ENCODE measurements at regions not wholly inside any gene's neighbourhood (a gene's known extent, or its start where the extent isn't known, plus 50 kb on each side); places are given as distances from the start of the nearest gene placed in this dataset.

- Histone ChIP-seq H3K9me3 (ENCODE audit: severe bottlenecking) (no peaks in the 10 kb centered on the region), H3K27ac (peak overlapping the region; percentile 45), H3K4me3 (ENCODE audit: low read depth, low read length) (peak overlapping the region; percentile 56), H3K36me3 (peaks cover 5% of the 10 kb centered on the region), H3K27me3 (ENCODE audit: insufficient read depth, low read depth, severe bottlenecking) (no peaks in the 10 kb centered on the region)
- peak; percentile 95 for DNase-seq
- TF ChIP-seq CTCF (IDR thresholded peaks at IDR 0.05; ENCODE audit: low read depth, low read length) = peak; percentile 88
Measured at GRCh38 chr17:64773836-64774761, 112.0 kb upstream of the SMURF2 start.

GRCh38 chr17:64773386-64773835 is 111.3 kb upstream of the SMURF2 start:
- Histone ChIP-seq H3K27ac (no peak overlapping the region), H3K4me3 (ENCODE audit: low read depth, low read length) (peak overlapping the region; percentile 56)

GRCh38 chr17:64772845-64773299 is 110.8 kb upstream of the SMURF2 start:
- Histone ChIP-seq H3K36me3 (no peaks in the 10 kb centered on the region), H3K4me3 (ENCODE audit: low read depth, low read length) (no peak overlapping the region), H3K27me3 (ENCODE audit: insufficient read depth, low read depth, severe bottlenecking) (no peaks in the 10 kb centered on the region), H3K27ac (no peak overlapping the region), H3K9me3 (ENCODE audit: severe bottlenecking) (no peaks in the 10 kb centered on the region)
- DNase-seq = no peak
- TF ChIP-seq CTCF (IDR thresholded peaks at IDR 0.05; ENCODE audit: low read depth, low read length) = no peak

More at GRCh38 chr17:64773386-64773835, 111.3 kb upstream of the SMURF2 start:
- Histone ChIP-seq H3K9me3 (ENCODE audit: severe bottlenecking) (no peaks in the 10 kb centered on the region), H3K27me3 (ENCODE audit: insufficient read depth, low read depth, severe bottlenecking) (no peaks in the 10 kb centered on the region), H3K36me3 (no peaks in the 10 kb centered on the region)
- DNase-seq = peak; percentile 18
- no peak for TF ChIP-seq CTCF (IDR thresholded peaks at IDR 0.05; ENCODE audit: low read depth, low read length)

- Histone ChIP-seq H3K9me3 (ENCODE audit: severe bottlenecking) (no peaks in the 10 kb centered on the region), H3K36me3 (no peaks in the 10 kb centered on the region), H3K27ac (no peak overlapping the region), H3K27me3 (ENCODE audit: insufficient read depth, low read depth, severe bottlenecking) (no peaks in the 10 kb centered on the region), H3K4me3 (ENCODE audit: low read depth, low read length) (no peak overlapping the region)
- TF ChIP-seq CTCF (IDR thresholded peaks at IDR 0.05; ENCODE audit: low read depth, low read length) = no peak
- DNase-seq = no peak
Measured at GRCh38 chr17:64771980-64772844, 110.1 kb upstream of the SMURF2 start.

GRCh38 chr17:64769712-64770111 is 107.6 kb upstream of the SMURF2 start:
- Histone ChIP-seq H3K9me3 (ENCODE audit: severe bottlenecking) (no peaks in the 10 kb centered on the region), H3K27ac (no peak overlapping the region), H3K4me3 (ENCODE audit: low read depth, low read length) (no peak overlapping the region), H3K27me3 (ENCODE audit: insufficient read depth, low read depth, severe bottlenecking) (no peaks in the 10 kb centered on the region), H3K36me3 (no peaks in the 10 kb centered on the region; the same call in 1 of the 2 replicates)
- DNase-seq = no peak
- TF ChIP-seq CTCF (IDR thresholded peaks at IDR 0.05; ENCODE audit: low read depth, low read length) = no peak
